Thyroid gland (tissue), 4 donors: ENCODE measurements at regions not wholly inside any gene's neighbourhood (a gene's known extent, or its start where the extent isn't known, plus 50 kb on each side); places are given as distances from the start of the nearest gene placed in this dataset.

ENCODE experiments used
- POLR2A ChIP-seq, 2 donors: fragments of 450-650 bp; IDR thresholded peaks; one replicate each; pipeline ENCODE4 v1.6.1; 2017; ENCODE audit warnings: antibody characterized with exemption in 2 of 2, mild to moderate bottlenecking in 2 of 2, moderate library complexity in 1 of 2
- TF ChIP-seq, protein P1 (sequence below), 6 experiments: fragments of 200-600 bp in 3 of 6; fragments of 450-650 bp in 3 of 6; sonication (generic) in 3 of 6; IDR thresholded peaks; one replicate each; pipeline ENCODE4 v1.5.1; 2016 to 2019; ENCODE audit warnings: antibody characterized with exemption in 6 of 6, mild to moderate bottlenecking in 2 of 6, inconsistent platforms in 1 of 6, moderate library complexity in 1 of 6

DNA sequence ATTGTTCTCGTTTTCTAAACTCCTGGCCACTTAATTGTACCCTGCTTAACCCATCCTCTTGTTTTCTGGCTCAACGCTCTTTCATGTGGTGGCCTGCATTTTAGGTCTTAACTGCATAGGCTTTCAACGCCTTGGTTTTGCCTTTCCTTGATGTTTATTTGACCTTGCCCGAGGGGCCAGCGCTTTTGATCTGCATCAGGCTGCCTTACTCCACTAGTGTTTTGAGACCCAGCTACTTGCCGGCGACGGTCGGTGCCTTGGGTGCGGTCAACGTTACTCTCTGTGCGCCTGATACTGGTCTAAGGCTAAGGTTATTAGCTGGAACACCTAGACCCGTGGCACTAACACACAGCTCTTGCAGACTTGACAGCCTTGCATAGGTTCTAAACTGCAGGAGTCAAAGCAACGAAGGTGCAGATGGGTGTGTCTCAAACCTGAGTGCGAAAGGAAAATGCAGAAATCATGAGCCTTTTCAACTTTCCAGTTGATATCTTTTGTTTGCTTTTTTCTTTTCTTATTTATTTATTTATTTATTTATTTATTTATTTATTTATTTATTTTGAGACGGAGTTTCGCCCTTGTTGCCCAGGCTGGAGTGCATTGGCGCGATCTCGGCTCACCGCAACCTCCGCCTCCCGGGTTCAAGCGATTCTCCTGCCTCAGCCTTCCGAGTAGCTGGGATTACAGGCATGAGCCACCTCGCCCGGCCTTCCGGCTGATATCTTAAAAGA is 138.8 kb downstream of the HFE start:
- TF ChIP-seq, protein P1, sequence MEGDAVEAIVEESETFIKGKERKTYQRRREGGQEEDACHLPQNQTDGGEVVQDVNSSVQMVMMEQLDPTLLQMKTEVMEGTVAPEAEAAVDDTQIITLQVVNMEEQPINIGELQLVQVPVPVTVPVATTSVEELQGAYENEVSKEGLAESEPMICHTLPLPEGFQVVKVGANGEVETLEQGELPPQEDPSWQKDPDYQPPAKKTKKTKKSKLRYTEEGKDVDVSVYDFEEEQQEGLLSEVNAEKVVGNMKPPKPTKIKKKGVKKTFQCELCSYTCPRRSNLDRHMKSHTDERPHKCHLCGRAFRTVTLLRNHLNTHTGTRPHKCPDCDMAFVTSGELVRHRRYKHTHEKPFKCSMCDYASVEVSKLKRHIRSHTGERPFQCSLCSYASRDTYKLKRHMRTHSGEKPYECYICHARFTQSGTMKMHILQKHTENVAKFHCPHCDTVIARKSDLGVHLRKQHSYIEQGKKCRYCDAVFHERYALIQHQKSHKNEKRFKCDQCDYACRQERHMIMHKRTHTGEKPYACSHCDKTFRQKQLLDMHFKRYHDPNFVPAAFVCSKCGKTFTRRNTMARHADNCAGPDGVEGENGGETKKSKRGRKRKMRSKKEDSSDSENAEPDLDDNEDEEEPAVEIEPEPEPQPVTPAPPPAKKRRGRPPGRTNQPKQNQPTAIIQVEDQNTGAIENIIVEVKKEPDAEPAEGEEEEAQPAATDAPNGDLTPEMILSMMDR (IDR thresholded peaks at IDR 0.05): no peak
- TF ChIP-seq POLR2A (IDR thresholded peaks at IDR 0.05): no peak
